Colonic mucosa (tissue), 4 donors: ENCODE measurements at regions not wholly inside any gene's neighbourhood (a gene's known extent, or its start where the extent isn't known, plus 50 kb on each side); places are given as distances from the start of the nearest gene placed in this dataset.

Source experiments
- DNase-seq: peaks from one replicate; pipeline ENCODE4 v3.0.0-alpha.2; 2020
- H3K27ac ChIP-seq: fragments of 200-600 bp; one replicate; pipeline ENCODE4 v1.8.0; 2021
- H3K27me3 ChIP-seq: fragments of 200-600 bp; one replicate; pipeline ENCODE4 v1.8.0; 2021
- H3K36me3 ChIP-seq: fragments of 200-600 bp; one replicate; pipeline ENCODE4 v1.8.0; 2021
- H3K4me1 ChIP-seq: fragments of 200-600 bp; one replicate; pipeline ENCODE4 v1.8.0; 2021; ENCODE audit warnings: mild to moderate bottlenecking
- H3K4me3 ChIP-seq: fragments of 200-600 bp; one replicate; pipeline ENCODE4 v1.8.0; 2021
- H3K9ac ChIP-seq, 2 donors: one replicate each; pipeline ENCODE4 v1.7.0; 2013; ENCODE audit warnings: control low read depth in 2 of 2, low read depth in 2 of 2, low read length in 2 of 2
- H3K9me3 ChIP-seq: fragments of 200-600 bp; one replicate; pipeline ENCODE4 v1.8.0; 2021
- intact Hi-C: fragments of 100-400 bp; cut with DNase I; formaldehyde crosslinking; loops from one replicate; pipeline ENCODE4 v1.14.1; 2022
- TF ChIP-seq, protein P1 (sequence below): fragments of 200-600 bp; IDR thresholded peaks from one replicate; pipeline ENCODE4 v1.8.0; 2022; ENCODE audit warnings: antibody characterized with exemption, mild to moderate bottlenecking
- donor health status: healthy.
- donor health status: DM: no; HTN: no; CAD: no.
- donor health status: DM: no; HTN: no; CAD: no.

DNA sequence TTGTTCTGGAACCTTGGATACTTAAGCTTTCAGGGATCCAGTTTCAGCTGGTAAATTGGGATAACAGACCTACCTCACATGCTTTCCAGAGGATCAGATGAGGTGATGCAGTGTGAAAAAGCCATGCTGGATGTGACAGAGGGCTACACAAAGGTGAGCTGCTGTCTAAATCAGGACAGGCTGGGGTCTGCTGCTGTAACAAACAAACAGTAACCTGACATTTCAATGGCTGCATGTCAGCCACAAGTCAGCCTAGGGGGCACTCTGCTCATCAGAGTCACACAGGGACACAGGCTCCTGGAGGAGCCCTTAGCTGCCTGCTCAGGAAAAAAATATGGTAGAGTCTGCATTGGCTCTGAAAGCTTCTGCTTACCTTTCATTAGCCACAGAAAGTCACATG, 66.7 kb upstream of the EGFLAM start:
- TF ChIP-seq, protein P1, sequence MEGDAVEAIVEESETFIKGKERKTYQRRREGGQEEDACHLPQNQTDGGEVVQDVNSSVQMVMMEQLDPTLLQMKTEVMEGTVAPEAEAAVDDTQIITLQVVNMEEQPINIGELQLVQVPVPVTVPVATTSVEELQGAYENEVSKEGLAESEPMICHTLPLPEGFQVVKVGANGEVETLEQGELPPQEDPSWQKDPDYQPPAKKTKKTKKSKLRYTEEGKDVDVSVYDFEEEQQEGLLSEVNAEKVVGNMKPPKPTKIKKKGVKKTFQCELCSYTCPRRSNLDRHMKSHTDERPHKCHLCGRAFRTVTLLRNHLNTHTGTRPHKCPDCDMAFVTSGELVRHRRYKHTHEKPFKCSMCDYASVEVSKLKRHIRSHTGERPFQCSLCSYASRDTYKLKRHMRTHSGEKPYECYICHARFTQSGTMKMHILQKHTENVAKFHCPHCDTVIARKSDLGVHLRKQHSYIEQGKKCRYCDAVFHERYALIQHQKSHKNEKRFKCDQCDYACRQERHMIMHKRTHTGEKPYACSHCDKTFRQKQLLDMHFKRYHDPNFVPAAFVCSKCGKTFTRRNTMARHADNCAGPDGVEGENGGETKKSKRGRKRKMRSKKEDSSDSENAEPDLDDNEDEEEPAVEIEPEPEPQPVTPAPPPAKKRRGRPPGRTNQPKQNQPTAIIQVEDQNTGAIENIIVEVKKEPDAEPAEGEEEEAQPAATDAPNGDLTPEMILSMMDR = no peak
- intact Hi-C loops = loop anchor here (2.0 kb wide), 2 partner anchors 355 to 779 kb away; no protein-coding TSS in a partner anchor
- DNase-seq = no peak
- no peaks in the 10 kb centered on the region for H3K9me3 ChIP-seq
- no peak overlapping the region for H3K27ac ChIP-seq
- no peak overlapping the region for H3K9ac ChIP-seq
- no peaks in the 10 kb centered on the region for H3K36me3 ChIP-seq
- H3K27me3 ChIP-seq = no peaks in the 10 kb centered on the region
- H3K4me3 ChIP-seq = no peak overlapping the region
- no peaks in the 10 kb centered on the region for H3K4me1 ChIP-seq

DNA sequence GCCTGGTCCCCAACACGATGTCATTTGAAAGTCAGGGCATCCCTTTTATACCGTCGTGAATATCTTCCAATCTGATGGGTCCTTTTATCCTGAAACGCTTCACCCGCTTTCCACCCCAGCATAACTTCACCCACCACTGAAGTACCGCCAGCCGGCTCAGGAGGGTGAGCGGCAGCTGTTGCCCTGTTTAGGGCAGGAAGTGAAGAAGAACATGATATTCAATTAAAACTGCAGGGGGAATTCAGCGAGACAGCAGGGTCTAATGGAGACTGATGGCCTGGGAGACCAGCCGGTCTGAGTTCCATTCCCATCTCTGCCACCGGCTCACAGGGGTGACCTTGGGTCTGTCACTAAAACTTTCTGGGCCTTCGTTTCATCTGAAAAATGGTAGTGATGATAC, 68.2 kb upstream of the EGFLAM start:
- H3K4me1 ChIP-seq = no peaks in the 10 kb centered on the region
- H3K27me3 ChIP-seq = no peaks in the 10 kb centered on the region
- no peak overlapping the region for H3K4me3 ChIP-seq
- DNase-seq = no peak
- TF ChIP-seq, protein P1 = no peak
- no peak overlapping the region for H3K9ac ChIP-seq
- H3K36me3 ChIP-seq = no peaks in the 10 kb centered on the region
- H3K9me3 ChIP-seq = no peaks in the 10 kb centered on the region
- no peak overlapping the region for H3K27ac ChIP-seq
- intact Hi-C loops = no loop called here

DNA sequence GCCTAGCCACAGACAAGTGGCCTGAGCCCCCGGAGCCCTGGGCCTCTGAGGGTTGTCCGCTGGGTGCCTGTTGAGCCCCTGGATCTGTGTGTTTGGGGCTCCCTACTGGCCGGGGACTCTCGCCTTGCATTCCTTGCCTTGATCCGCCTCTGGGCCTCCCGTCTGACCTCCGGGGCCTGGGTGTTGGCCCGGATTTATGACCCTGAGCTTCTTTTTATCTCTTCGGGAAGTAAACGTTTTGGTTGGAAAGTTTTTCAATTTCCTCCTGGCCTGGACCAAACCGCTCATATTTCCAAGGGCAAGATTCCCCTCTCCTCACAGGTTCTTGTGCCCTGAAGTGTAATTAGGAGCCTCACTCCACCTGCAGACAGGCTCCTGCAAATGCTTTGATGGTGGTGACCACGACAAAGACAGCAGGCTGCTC, 69.3 kb upstream of the EGFLAM start:
- Histone ChIP-seq H3K36me3 (no peaks in the 10 kb centered on the region), H3K4me1 (no peaks in the 10 kb centered on the region), H3K27me3 (no peaks in the 10 kb centered on the region), H3K27ac (no peak overlapping the region), H3K4me3 (no peak overlapping the region), H3K9me3 (no peaks in the 10 kb centered on the region), H3K9ac (no peak overlapping the region)
- intact Hi-C loops = no loop called here
- no peak for DNase-seq
- TF ChIP-seq, protein P1 = no peak

DNA sequence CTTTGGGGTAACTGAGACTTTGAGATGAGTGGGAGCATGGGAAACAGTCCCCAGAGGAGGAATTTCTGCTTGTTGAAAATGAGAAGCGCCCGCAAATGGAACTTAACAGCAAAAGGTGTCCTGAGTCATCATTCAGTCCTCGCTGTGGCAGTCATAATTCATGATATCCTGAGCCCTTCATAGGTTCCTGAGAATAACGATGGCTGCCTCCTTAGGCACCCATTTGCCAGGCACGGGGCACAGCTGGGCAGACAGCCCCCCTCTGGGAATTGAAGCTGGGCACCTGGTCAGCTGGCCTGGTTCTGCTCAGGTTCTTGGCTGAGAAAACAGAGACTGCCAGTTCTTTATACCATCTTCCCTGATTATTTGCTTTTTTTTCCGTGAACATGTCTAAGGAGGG, 69.8 kb upstream of the EGFLAM start:
- Histone ChIP-seq H3K4me1 (no peaks in the 10 kb centered on the region), H3K4me3 (no peak overlapping the region), H3K36me3 (no peaks in the 10 kb centered on the region), H3K27me3 (no peaks in the 10 kb centered on the region), H3K9ac (no peak overlapping the region), H3K9me3 (no peaks in the 10 kb centered on the region), H3K27ac (no peak overlapping the region)
- TF ChIP-seq, protein P1 = no peak
- no peak for DNase-seq
- intact Hi-C loops = no loop called here

DNA sequence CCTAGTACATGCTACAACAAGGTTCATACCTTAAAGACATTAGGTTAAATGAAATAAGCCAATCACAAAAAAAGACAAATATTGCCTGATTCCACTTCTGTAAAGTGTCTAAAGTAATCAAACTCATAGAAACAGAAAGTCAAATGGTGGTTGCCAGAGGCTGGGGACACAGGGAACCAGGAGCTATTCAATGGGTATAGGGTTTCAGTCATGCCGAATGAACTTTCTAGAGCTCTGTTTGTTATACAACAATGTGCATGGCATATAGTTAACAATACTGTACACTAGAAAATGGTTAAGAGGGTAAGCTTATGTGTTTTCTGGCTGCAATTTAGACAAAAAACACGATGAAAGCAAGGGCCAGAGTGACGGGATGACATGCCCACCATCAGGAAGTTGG, 70.8 kb upstream of the EGFLAM start:
- Histone ChIP-seq H3K27ac (no peak overlapping the region), H3K27me3 (no peaks in the 10 kb centered on the region), H3K4me1 (no peaks in the 10 kb centered on the region), H3K36me3 (no peaks in the 10 kb centered on the region), H3K4me3 (no peak overlapping the region), H3K9ac (no peak overlapping the region), H3K9me3 (no peaks in the 10 kb centered on the region)
- intact Hi-C loops = no loop called here
- TF ChIP-seq, protein P1 = no peak
- DNase-seq = no peak

DNA sequence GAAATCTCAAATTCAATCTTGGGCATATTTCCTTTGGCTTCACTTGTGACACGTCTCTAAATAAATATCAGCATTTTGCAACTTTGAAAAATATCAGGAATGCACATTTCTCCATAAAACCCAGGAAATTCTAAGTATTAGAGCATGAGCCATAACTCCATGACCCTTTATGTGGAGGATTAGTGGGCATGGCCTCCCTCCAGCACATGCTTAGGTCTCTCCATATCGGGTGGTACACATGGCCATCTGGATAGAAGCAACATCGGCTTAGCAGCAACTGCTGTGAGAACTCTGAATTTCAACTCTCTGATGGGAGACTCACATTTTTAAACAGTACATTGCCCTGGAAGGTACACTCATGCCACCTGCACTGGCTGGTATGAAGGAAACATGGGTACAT, 73.7 kb upstream of the EGFLAM start:
- Histone ChIP-seq H3K9me3 (no peaks in the 10 kb centered on the region), H3K27ac (no peak overlapping the region), H3K27me3 (no peaks in the 10 kb centered on the region), H3K4me3 (no peak overlapping the region), H3K9ac (no peak overlapping the region), H3K4me1 (no peaks in the 10 kb centered on the region), H3K36me3 (no peaks in the 10 kb centered on the region)
- intact Hi-C loops = no loop called here
- no peak for DNase-seq
- TF ChIP-seq, protein P1 = no peak
